Bronchial epithelial cell (primary cell): ENCODE measurements at regions not wholly inside any gene's neighbourhood (a gene's known extent, or its start where the extent isn't known, plus 50 kb on each side); places are given as distances from the start of the nearest gene placed in this dataset.

Source experiments
- DNase-seq: peaks from one replicate; pipeline ENCODE4 v3.0.0-alpha.2; 2010; ENCODE audit warnings: low read depth
- FAIRE-seq: peaks from 2 replicates; lab custom pipeline; 2011; peaks lifted over from hg19 to GRCh38; lab: Jason Lieb, UNC
- H3K27me3 ChIP-seq: 2 replicates; pipeline ENCODE4 v1.5.1; 2011; ENCODE audit warnings: low read length; ENCODE audit not compliant: control insufficient read depth, insufficient read depth
- H3K36me3 ChIP-seq: 2 replicates; pipeline ENCODE4 v1.5.1; 2011; ENCODE audit warnings: low read length; ENCODE audit not compliant: control insufficient read depth, insufficient read depth
- H3K4me3 ChIP-seq: 2 replicates; pipeline ENCODE4 v1.5.1; 2011; ENCODE audit warnings: mild to moderate bottlenecking, low read depth, low read length, control low read depth
- CTCF ChIP-seq: IDR thresholded peaks from 2 replicates; pipeline ENCODE4 v1.5.1; 2011; ENCODE audit warnings: mild to moderate bottlenecking, moderate library complexity, low read length, control low read depth, inconsistent platforms; ENCODE audit not compliant: insufficient read depth, severe bottlenecking

- TF ChIP-seq CTCF = no peak
- no peaks in the 10 kb centered on the region for H3K27me3 ChIP-seq
- H3K36me3 ChIP-seq = no peaks in the 10 kb centered on the region
- DNase-seq (no peak), FAIRE-seq (no peak)
- H3K4me3 ChIP-seq = no peak overlapping the region
These were observed 59.1 kb upstream of the NEDD9 start for GRCh38 chr6:11291582-11291981.

GRCh38 chr6:11290027-11290426 lies 57.6 kb upstream of the NEDD9 start:
- Histone ChIP-seq H3K4me3 (no peak overlapping the region), H3K36me3 (no peaks in the 10 kb centered on the region), H3K27me3 (no peaks in the 10 kb centered on the region)
- DNase-seq (no peak), FAIRE-seq (no peak)
- TF ChIP-seq CTCF = no peak

- no peaks in the 10 kb centered on the region for H3K36me3 ChIP-seq
These were observed 55.6 kb upstream of the NEDD9 start for GRCh38 chr6:11288065-11288464.

GRCh38 chr6:11284996-11285395 lies 52.5 kb upstream of the NEDD9 start:
- FAIRE-seq = no peak
- H3K27me3 ChIP-seq = no peaks in the 10 kb centered on the region
- DNase-seq = no peak
- no peak overlapping the region for H3K4me3 ChIP-seq
- no peak for TF ChIP-seq CTCF
- H3K36me3 ChIP-seq = no peaks in the 10 kb centered on the region

More at GRCh38 chr6:11288065-11288464, 55.6 kb upstream of the NEDD9 start:
- DNase-seq = no peak
- Histone ChIP-seq H3K4me3 (no peak overlapping the region), H3K27me3 (no peaks in the 10 kb centered on the region)
- FAIRE-seq = no peak
- TF ChIP-seq CTCF = no peak

- no peak for DNase-seq
- no peaks in the 10 kb centered on the region for H3K36me3 ChIP-seq
- no peak overlapping the region for H3K4me3 ChIP-seq
- H3K27me3 ChIP-seq = no peaks in the 10 kb centered on the region
- no peak for FAIRE-seq
- TF ChIP-seq CTCF = no peak
These were observed 51.2 kb upstream of the NEDD9 start for GRCh38 chr6:11283629-11284028.

GRCh38 chr6:11282875-11283274 lies 50.4 kb upstream of the NEDD9 start:
- H3K27me3 ChIP-seq = no peaks in the 10 kb centered on the region
- DNase-seq (no peak), FAIRE-seq (no peak)
- no peak for TF ChIP-seq CTCF
- no peaks in the 10 kb centered on the region for H3K36me3 ChIP-seq
- H3K4me3 ChIP-seq = no peak overlapping the region
